ENCODE measurements at regions not wholly inside any gene's neighbourhood (a gene's known extent, or its start where the extent isn't known, plus 50 kb on each side); places are given as distances from the start of the nearest gene placed in this dataset.

- no peak for FAIRE-seq
Observed at GRCh38 chr2:150971910-150972309, 289.8 kb downstream of the RBM43 start.

- FAIRE-seq: no peak
Observed at GRCh38 chr2:150963336-150963735, 298.3 kb downstream of the RBM43 start.

GRCh38 chr2:150955231-150955630, 306.4 kb downstream of the RBM43 start:
- no peak for FAIRE-seq

GRCh38 chr2:150946831-150947230, 314.8 kb downstream of the RBM43 start:
- no peak for FAIRE-seq

GRCh38 chr2:150944315-150944714, 317.3 kb downstream of the RBM43 start:
- FAIRE-seq: no peak

GRCh38 chr2:150939087-150939486, 322.6 kb downstream of the RBM43 start:
- no peak for FAIRE-seq

- no peak for FAIRE-seq
Observed at GRCh38 chr2:150938527-150938926, 323.1 kb downstream of the RBM43 start.

- no peak for FAIRE-seq
Observed at GRCh38 chr2:150937030-150937429, 324.6 kb downstream of the RBM43 start.

- FAIRE-seq: no peak
Observed at GRCh38 chr2:150931451-150931850, 330.2 kb downstream of the RBM43 start.

GRCh38 chr2:150925611-150926010, 336.1 kb downstream of the RBM43 start:
- FAIRE-seq: no peak

- FAIRE-seq: no peak
Observed at GRCh38 chr2:150924878-150925277, 336.8 kb downstream of the RBM43 start.

- no peak for FAIRE-seq
Observed at GRCh38 chr2:150919901-150920300, 341.8 kb downstream of the RBM43 start.

- no peak for FAIRE-seq
Observed at GRCh38 chr2:150917961-150918713, 343.5 kb downstream of the RBM43 start.

GRCh38 chr2:150916467-150917396, 344.9 kb downstream of the RBM43 start:
- FAIRE-seq: no peak

GRCh38 chr2:150911766-150912280, 349.8 kb downstream of the RBM43 start:
- peak; percentile 97 for FAIRE-seq

GRCh38 chr2:150909613-150910012, 352.1 kb downstream of the RBM43 start:
- FAIRE-seq: no peak

GRCh38 chr2:150909090-150909489, 352.6 kb downstream of the RBM43 start:
- no peak for FAIRE-seq

- no peak for FAIRE-seq
Observed at GRCh38 chr2:150907466-150907865, 354.2 kb downstream of the RBM43 start.

GRCh38 chr2:150903461-150903860, 358.2 kb downstream of the RBM43 start:
- FAIRE-seq: no peak

- no peak for FAIRE-seq
Observed at GRCh38 chr2:150903055-150903454, 358.6 kb downstream of the RBM43 start.

GRCh38 chr2:150900913-150901312, 360.8 kb downstream of the RBM43 start:
- no peak for FAIRE-seq

- FAIRE-seq: no peak
Observed at GRCh38 chr2:150895968-150896367, 365.7 kb downstream of the RBM43 start.

GRCh38 chr2:150889141-150889540, 372.5 kb downstream of the RBM43 start:
- FAIRE-seq: no peak

- FAIRE-seq: no peak
Observed at GRCh38 chr2:150888337-150888736, 373.3 kb downstream of the RBM43 start.

All from endometrium (tissue), 2 donors.